H9 (cell line): ENCODE measurements at regions not wholly inside any gene's neighbourhood (a gene's known extent, or its start where the extent isn't known, plus 50 kb on each side); places are given as distances from the start of the nearest gene placed in this dataset.

Experiments used
- DNase-seq: peaks from one replicate; pipeline ENCODE4 v3.0.0-alpha.2; 2017
- H2AFZ ChIP-seq: one replicate; pipeline ENCODE4 v1.6.1; 2013; ENCODE audit warnings: mild to moderate bottlenecking, low read length, control low read depth, moderate library complexity
- H2AK5ac ChIP-seq: 2 replicates; pipeline ENCODE4 v1.6.1; 2013; ENCODE audit warnings: low read length, control low read depth, mixed read lengths; ENCODE audit not compliant: insufficient read length
- H2BK120ac ChIP-seq: one replicate; pipeline ENCODE4 v1.6.1; 2013; ENCODE audit warnings: low read depth, mild to moderate bottlenecking, low read length, control low read depth, inconsistent platforms; ENCODE audit not compliant: poor library complexity, severe bottlenecking
- H2BK12ac ChIP-seq: 2 replicates; pipeline ENCODE4 v1.6.1; 2013; ENCODE audit warnings: low read length, control low read depth, mixed read lengths, low read depth; ENCODE audit not compliant: insufficient read length
- H2BK15ac ChIP-seq: 2 replicates; pipeline ENCODE4 v1.6.1; 2013; ENCODE audit warnings: low read depth, low read length, control low read depth
- H2BK20ac ChIP-seq: one replicate; pipeline ENCODE4 v1.6.1; 2013; ENCODE audit warnings: low read depth, mild to moderate bottlenecking, low read length, control low read depth, inconsistent platforms; ENCODE audit not compliant: poor library complexity, severe bottlenecking
- H2BK5ac ChIP-seq: 2 replicates; pipeline ENCODE4 v1.6.1; 2013; ENCODE audit warnings: low read length, control low read depth, mixed read lengths; ENCODE audit not compliant: insufficient read length
- H3K14ac ChIP-seq: 2 replicates; pipeline ENCODE4 v1.6.1; 2013; ENCODE audit warnings: low read length, control low read depth; ENCODE audit not compliant: insufficient read depth
- H3K18ac ChIP-seq: 2 replicates; pipeline ENCODE4 v1.6.1; 2013; ENCODE audit warnings: low read depth, mild to moderate bottlenecking, mixed read lengths, low read length, control low read depth; ENCODE audit not compliant: insufficient read length
- H3K23ac ChIP-seq: 2 replicates; pipeline ENCODE4 v1.6.1; 2013; ENCODE audit warnings: low read length, control low read depth, mixed read lengths, low read depth; ENCODE audit not compliant: insufficient read length
- H3K23me2 ChIP-seq: 2 replicates; pipeline ENCODE4 v1.6.1; 2013; ENCODE audit warnings: low read depth, mild to moderate bottlenecking, mixed read lengths, low read length, control low read depth; ENCODE audit not compliant: insufficient read length, poor library complexity, severe bottlenecking
- H3K27ac ChIP-seq: 2 replicates; pipeline ENCODE4 v1.5.1; 2013; ENCODE audit warnings: low read length, control low read depth, mixed read lengths, low read depth; ENCODE audit not compliant: insufficient read length
- H3K27me3 ChIP-seq: 2 replicates; pipeline ENCODE4 v1.6.1; 2013; ENCODE audit warnings: low read length, control low read depth, inconsistent platforms; ENCODE audit not compliant: insufficient read depth
- H3K4ac ChIP-seq: 2 replicates; pipeline ENCODE4 v1.6.1; 2013; ENCODE audit warnings: low read depth, mild to moderate bottlenecking, control low read depth, inconsistent platforms, low read length, moderate library complexity
- H3K4me1 ChIP-seq: 2 replicates; pipeline ENCODE4 v1.6.1; 2013; ENCODE audit warnings: low read length, control low read depth, inconsistent platforms; ENCODE audit not compliant: insufficient read depth
- H3K4me2 ChIP-seq: 2 replicates; pipeline ENCODE4 v1.6.1; 2013; ENCODE audit warnings: low read length, control low read depth, mixed read lengths; ENCODE audit not compliant: insufficient read length, insufficient read depth
- H3K56ac ChIP-seq: 2 replicates; pipeline ENCODE4 v1.6.1; 2013; ENCODE audit warnings: low read depth, mild to moderate bottlenecking, mixed read lengths, low read length, control low read depth; ENCODE audit not compliant: insufficient read length
- H3K79me1 ChIP-seq: 2 replicates; pipeline ENCODE4 v1.6.1; 2013; ENCODE audit warnings: low read depth, mild to moderate bottlenecking, moderate library complexity, low read length, control low read depth, inconsistent platforms; ENCODE audit not compliant: insufficient read depth, poor library complexity, severe bottlenecking
- H3K79me2 ChIP-seq: 2 replicates; pipeline ENCODE4 v1.6.1; 2013; ENCODE audit warnings: low read length, control low read depth, inconsistent platforms; ENCODE audit not compliant: insufficient read depth
- H3K9ac ChIP-seq: 2 replicates; pipeline ENCODE4 v1.6.1; 2013; ENCODE audit warnings: low read length, control low read depth, mixed read lengths; ENCODE audit not compliant: insufficient read length; ENCODE audit errors: extremely low read depth
- H3K9me3 ChIP-seq: one replicate; pipeline ENCODE4 v1.6.1; 2013; ENCODE audit warnings: low read depth, low read length, inconsistent platforms; ENCODE audit not compliant: control insufficient read depth
- H3T11ph ChIP-seq: one replicate; pipeline ENCODE4 v1.6.1; 2013; ENCODE audit warnings: mild to moderate bottlenecking, low read length, control low read depth, inconsistent platforms
- H4K20me1 ChIP-seq: one replicate; pipeline ENCODE4 v1.6.1; 2013; ENCODE audit not compliant: control insufficient read depth, insufficient read length, insufficient read depth
- H4K5ac ChIP-seq: 2 replicates; pipeline ENCODE4 v1.6.1; 2013; ENCODE audit warnings: low read depth, mild to moderate bottlenecking, mixed read lengths, low read length, control low read depth; ENCODE audit not compliant: insufficient read length
- H4K8ac ChIP-seq: replicated peaks from 2 replicates; pipeline ENCODE4 v1.6.1; 2013; ENCODE audit warnings: low read length, control low read depth, mixed read lengths, low read depth; ENCODE audit not compliant: insufficient read length
- H4K91ac ChIP-seq: 2 replicates; pipeline ENCODE4 v1.6.1; 2013; ENCODE audit warnings: low read depth, mild to moderate bottlenecking, moderate library complexity, mixed read lengths, low read length, control low read depth; ENCODE audit not compliant: insufficient read length
- H3K27ac Mint-ChIP-seq, 3 experiments: 2 replicates in 2 of 3; 3 replicates in 1 of 3; pipeline ENCODE4 v1.8.0; 2020 to 2021; ENCODE audit warnings: mixed read lengths in 3 of 3, mild to moderate bottlenecking in 1 of 3, moderate library complexity in 1 of 3
- H3K27me3 Mint-ChIP-seq: 2 replicates; pipeline ENCODE4 v1.8.0; 2021; ENCODE audit warnings: low read depth, mild to moderate bottlenecking, moderate library complexity, mixed read lengths
- H3K36me3 Mint-ChIP-seq, 3 experiments: 2 replicates in 2 of 3; 3 replicates in 1 of 3; pipeline ENCODE4 v1.8.0; 2020 to 2021; ENCODE audit warnings: low read depth in 3 of 3, mixed read lengths in 3 of 3; ENCODE audit not compliant: insufficient read depth in 1 of 3
- H3K4me1 Mint-ChIP-seq, 2 experiments: 2 replicates each; pipeline ENCODE4 v1.8.0; 2020; ENCODE audit warnings: mixed read lengths in 2 of 2
- H3K4me3 Mint-ChIP-seq, 2 experiments: 2 replicates in 1 of 2; 3 replicates in 1 of 2; pipeline ENCODE4 v1.8.0; 2020 to 2021; ENCODE audit warnings: mild to moderate bottlenecking in 2 of 2, mixed read lengths in 2 of 2, moderate library complexity in 1 of 2
- H3K9me3 Mint-ChIP-seq, 2 experiments: 2 replicates in 1 of 2; 3 replicates in 1 of 2; pipeline ENCODE4 v1.8.0; 2020; ENCODE audit warnings: mild to moderate bottlenecking in 2 of 2, mixed read lengths in 2 of 2, moderate library complexity in 1 of 2
- whole genome bisulfite sequencing: extraction: QIAGEN DNeasy Blood & Tissue Kit; methylation state at CpG from one replicate; pipeline ENCODE4 v1.1.7; 2013; ENCODE audit warnings: missing lambda C conversion rate, low lambda C conversion rate, mixed read lengths; ENCODE audit not compliant: insufficient read length; ENCODE audit errors: extremely low coverage; 5-methylcytosine and 5-hydroxymethylcytosine counted together
- TF ChIP-seq, protein P1 (sequence below): fragments of 200-600 bp; sonication (generic); conservative IDR thresholded peaks from 3 replicates; pipeline ENCODE4 v1.8.0; 2021; ENCODE audit warnings: antibody characterized with exemption, mild to moderate bottlenecking

DNA sequence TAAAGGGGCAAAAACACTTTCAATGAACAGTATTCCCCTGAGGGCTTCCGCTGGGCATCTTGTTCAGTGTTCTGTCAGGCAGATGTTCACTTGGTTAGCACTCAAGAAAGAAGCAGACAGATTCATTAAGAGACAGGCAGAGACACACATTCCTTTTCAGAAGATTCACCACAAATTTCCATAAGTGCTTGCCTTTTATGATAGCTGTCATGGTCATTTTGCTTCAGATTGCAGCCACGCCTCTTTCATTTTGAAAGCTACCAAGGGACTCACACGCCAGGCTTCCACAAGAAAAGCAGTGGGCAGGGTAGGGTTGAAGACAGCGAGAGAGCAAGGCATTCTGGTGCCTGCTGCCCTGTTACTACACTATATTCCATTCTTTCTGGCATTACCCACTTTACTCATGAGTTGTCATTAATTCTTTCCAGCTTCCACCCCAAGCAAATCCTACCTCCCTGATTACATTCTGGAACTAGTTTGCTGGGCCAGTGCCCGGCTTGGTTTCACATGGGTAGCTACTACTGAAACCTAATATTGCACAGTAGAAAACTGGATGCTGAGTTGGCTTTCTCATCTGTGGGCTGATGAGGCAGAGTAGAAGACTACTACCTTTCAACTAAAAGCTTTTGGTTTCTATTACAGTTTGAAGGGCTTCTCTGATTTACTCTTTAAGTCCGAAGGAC lies 91.2 kb upstream of the COL24A1 start:
- no peak overlapping the region for H2BK12ac ChIP-seq
- no peaks in the 10 kb centered on the region for H3K79me1 ChIP-seq
- no peak overlapping the region for H2AFZ ChIP-seq
- H4K91ac ChIP-seq = no peak overlapping the region
- Mint-ChIP-seq H3K27me3 (no peaks in the 10 kb centered on the region), H3K4me3 (no peak overlapping the region), H3K36me3 (no peaks in the 10 kb centered on the region), H3K9me3 (no peaks in the 10 kb centered on the region; a peak in 1 of 5 replicates), H3K4me1 (no peaks in the 10 kb centered on the region), H3K27ac (no peak overlapping the region)
- H3K4me2 ChIP-seq = no peak overlapping the region
- H2AK5ac ChIP-seq = no peak overlapping the region
- no peak overlapping the region for H3K27ac ChIP-seq
- no peak overlapping the region for H3K18ac ChIP-seq
- H3K79me2 ChIP-seq = no peaks in the 10 kb centered on the region
- no CpG with 5 or more reads among the region's 6 CpGs for WGBS
- TF ChIP-seq, protein P1, sequence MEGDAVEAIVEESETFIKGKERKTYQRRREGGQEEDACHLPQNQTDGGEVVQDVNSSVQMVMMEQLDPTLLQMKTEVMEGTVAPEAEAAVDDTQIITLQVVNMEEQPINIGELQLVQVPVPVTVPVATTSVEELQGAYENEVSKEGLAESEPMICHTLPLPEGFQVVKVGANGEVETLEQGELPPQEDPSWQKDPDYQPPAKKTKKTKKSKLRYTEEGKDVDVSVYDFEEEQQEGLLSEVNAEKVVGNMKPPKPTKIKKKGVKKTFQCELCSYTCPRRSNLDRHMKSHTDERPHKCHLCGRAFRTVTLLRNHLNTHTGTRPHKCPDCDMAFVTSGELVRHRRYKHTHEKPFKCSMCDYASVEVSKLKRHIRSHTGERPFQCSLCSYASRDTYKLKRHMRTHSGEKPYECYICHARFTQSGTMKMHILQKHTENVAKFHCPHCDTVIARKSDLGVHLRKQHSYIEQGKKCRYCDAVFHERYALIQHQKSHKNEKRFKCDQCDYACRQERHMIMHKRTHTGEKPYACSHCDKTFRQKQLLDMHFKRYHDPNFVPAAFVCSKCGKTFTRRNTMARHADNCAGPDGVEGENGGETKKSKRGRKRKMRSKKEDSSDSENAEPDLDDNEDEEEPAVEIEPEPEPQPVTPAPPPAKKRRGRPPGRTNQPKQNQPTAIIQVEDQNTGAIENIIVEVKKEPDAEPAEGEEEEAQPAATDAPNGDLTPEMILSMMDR = no peak
- no peak overlapping the region for H3K23ac ChIP-seq
- H3K4ac ChIP-seq = no peak overlapping the region
- no peaks in the 10 kb centered on the region for H4K20me1 ChIP-seq
- H3K23me2 ChIP-seq = no peaks in the 10 kb centered on the region
- H2BK20ac ChIP-seq = no peak overlapping the region
- H2BK5ac ChIP-seq = no peak overlapping the region
- H3T11ph ChIP-seq = no peak overlapping the region
- no peak overlapping the region for H3K14ac ChIP-seq
- H3K9me3 ChIP-seq = no peaks in the 10 kb centered on the region
- H2BK15ac ChIP-seq = no peak overlapping the region
- no peak for DNase-seq
- H3K27me3 ChIP-seq = no peaks in the 10 kb centered on the region
- no peak overlapping the region for H4K5ac ChIP-seq
- H4K8ac ChIP-seq = no peak overlapping the region
- H3K56ac ChIP-seq = no peak overlapping the region
- H3K9ac ChIP-seq = no peak overlapping the region
- H3K4me1 ChIP-seq = no peaks in the 10 kb centered on the region
- no peak overlapping the region for H2BK120ac ChIP-seq
